Stomach (tissue), 4 donors: ENCODE measurements at regions not wholly inside any gene's neighbourhood (a gene's known extent, or its start where the extent isn't known, plus 50 kb on each side); places are given as distances from the start of the nearest gene placed in this dataset.

Experiments used
- EP300 ChIP-seq: sonication (generic); formaldehyde crosslinking; IDR thresholded peaks from one replicate; pipeline ENCODE4 v1.6.1; 2017; ENCODE audit warnings: antibody characterized with exemption
- POLR2A ChIP-seq, 4 donors: fragments of 450-650 bp; IDR thresholded peaks; one replicate each; pipeline ENCODE4 v1.6.1; 2016; ENCODE audit warnings: antibody characterized with exemption in 4 of 4, control low read depth in 2 of 4, mild to moderate bottlenecking in 1 of 4, moderate library complexity in 1 of 4
- TF ChIP-seq, protein P1 (sequence below), 7 experiments: fragments of 450-650 bp in 4 of 7; fragments of 200-600 bp in 3 of 7; sonication (generic) in 3 of 7; IDR thresholded peaks; one replicate each; pipeline ENCODE4 v1.5.1; 2016 to 2019; ENCODE audit warnings: antibody characterized with exemption in 7 of 7, control low read depth in 2 of 7, mild to moderate bottlenecking in 1 of 7

GRCh38 chr10:108975459-108976058 lies 947.8 kb downstream of the XPNPEP1 start:
- TF ChIP-seq EP300 (no peak), POLR2A (IDR thresholded peaks at IDR 0.05) (no peak)
- TF ChIP-seq, protein P1, sequence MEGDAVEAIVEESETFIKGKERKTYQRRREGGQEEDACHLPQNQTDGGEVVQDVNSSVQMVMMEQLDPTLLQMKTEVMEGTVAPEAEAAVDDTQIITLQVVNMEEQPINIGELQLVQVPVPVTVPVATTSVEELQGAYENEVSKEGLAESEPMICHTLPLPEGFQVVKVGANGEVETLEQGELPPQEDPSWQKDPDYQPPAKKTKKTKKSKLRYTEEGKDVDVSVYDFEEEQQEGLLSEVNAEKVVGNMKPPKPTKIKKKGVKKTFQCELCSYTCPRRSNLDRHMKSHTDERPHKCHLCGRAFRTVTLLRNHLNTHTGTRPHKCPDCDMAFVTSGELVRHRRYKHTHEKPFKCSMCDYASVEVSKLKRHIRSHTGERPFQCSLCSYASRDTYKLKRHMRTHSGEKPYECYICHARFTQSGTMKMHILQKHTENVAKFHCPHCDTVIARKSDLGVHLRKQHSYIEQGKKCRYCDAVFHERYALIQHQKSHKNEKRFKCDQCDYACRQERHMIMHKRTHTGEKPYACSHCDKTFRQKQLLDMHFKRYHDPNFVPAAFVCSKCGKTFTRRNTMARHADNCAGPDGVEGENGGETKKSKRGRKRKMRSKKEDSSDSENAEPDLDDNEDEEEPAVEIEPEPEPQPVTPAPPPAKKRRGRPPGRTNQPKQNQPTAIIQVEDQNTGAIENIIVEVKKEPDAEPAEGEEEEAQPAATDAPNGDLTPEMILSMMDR (IDR thresholded peaks at IDR 0.05), result no peak
